ENCODE measurements at regions not wholly inside any gene's neighbourhood (a gene's known extent, or its start where the extent isn't known, plus 50 kb on each side); places are given as distances from the start of the nearest gene placed in this dataset.

GRCh38 chr6:118761645-118762044 is 110.3 kb upstream of the CEP85L start:
- no peak for DNase-seq
- Mint-ChIP-seq H3K27me3 (peaks cover 8% of the 10 kb centered on the region), H3K4me3 (no peak overlapping the region), H3K36me3 (peaks cover 2% of the 10 kb centered on the region), H3K4me1 (peaks cover 5% of the 10 kb centered on the region), H3K9me3 (no peaks in the 10 kb centered on the region), H3K27ac (no peak overlapping the region)
- CTCF ChIA-PET, result no interaction called here

GRCh38 chr6:118758946-118759345 is 107.6 kb upstream of the CEP85L start:
- peaks cover 2% of the 10 kb centered on the region for H3K36me3 Mint-ChIP-seq
- H3K4me1 Mint-ChIP-seq, result peaks cover 10% of the 10 kb centered on the region
- CTCF ChIA-PET, result no interaction called here
- peaks cover 8% of the 10 kb centered on the region for H3K27me3 Mint-ChIP-seq
- no peaks in the 10 kb centered on the region for H3K9me3 Mint-ChIP-seq
- DNase-seq, result no peak
- no peak overlapping the region for H3K4me3 Mint-ChIP-seq
- H3K27ac Mint-ChIP-seq, result no peak overlapping the region

GRCh38 chr6:118755941-118756646 is 104.7 kb upstream of the CEP85L start:
- Mint-ChIP-seq H3K27me3 (peaks cover 4% of the 10 kb centered on the region), H3K27ac (no peak overlapping the region), H3K36me3 (no peaks in the 10 kb centered on the region), H3K9me3 (no peaks in the 10 kb centered on the region), H3K4me1 (peaks cover 6% of the 10 kb centered on the region), H3K4me3 (no peak overlapping the region)
- no peak for DNase-seq
- CTCF ChIA-PET, result no interaction called here

GRCh38 chr6:118752803-118753202 is 101.4 kb upstream of the CEP85L start:
- DNase-seq, result no peak
- CTCF ChIA-PET, result no interaction called here
- Mint-ChIP-seq H3K4me3 (no peak overlapping the region), H3K36me3 (no peaks in the 10 kb centered on the region), H3K4me1 (peaks cover 13% of the 10 kb centered on the region), H3K27ac (no peak overlapping the region), H3K9me3 (no peaks in the 10 kb centered on the region), H3K27me3 (no peaks in the 10 kb centered on the region)

- H3K4me1 Mint-ChIP-seq, result peaks cover 16% of the 10 kb centered on the region
- H3K4me3 Mint-ChIP-seq, result no peak overlapping the region
- H3K27me3 Mint-ChIP-seq, result no peaks in the 10 kb centered on the region
- H3K36me3 Mint-ChIP-seq, result no peaks in the 10 kb centered on the region
- DNase-seq, result no peak
- H3K27ac Mint-ChIP-seq, result no peak overlapping the region
- CTCF ChIA-PET, result interaction anchor here (1.1 to 1.5 kb wide), 3 partner anchors 17 to 186 kb away, joined by 4 read pairs; no protein-coding TSS in a partner anchor
- no peaks in the 10 kb centered on the region for H3K9me3 Mint-ChIP-seq
Measured at GRCh38 chr6:118751072-118751471, 99.7 kb upstream of the CEP85L start.

- Mint-ChIP-seq H3K36me3 (no peaks in the 10 kb centered on the region), H3K4me3 (no peak overlapping the region), H3K4me1 (peaks cover 16% of the 10 kb centered on the region), H3K27ac (no peak overlapping the region), H3K9me3 (no peaks in the 10 kb centered on the region), H3K27me3 (peaks cover 3% of the 10 kb centered on the region)
- no peak for DNase-seq
- CTCF ChIA-PET, result interaction anchor here (1.1 to 1.5 kb wide), 3 partner anchors 16 to 185 kb away, joined by 4 read pairs; no protein-coding TSS in a partner anchor
Measured at GRCh38 chr6:118750143-118750542, 98.8 kb upstream of the CEP85L start.

GRCh38 chr6:118748311-118749062 is 97.1 kb upstream of the CEP85L start:
- H3K36me3 Mint-ChIP-seq, result no peaks in the 10 kb centered on the region

GRCh38 chr6:118746825-118747174 is 95.4 kb upstream of the CEP85L start:
- CTCF ChIA-PET, result interaction anchor here (2.0 kb wide), 1 partner anchor 30 kb away, joined by 6 read pairs; no protein-coding TSS in a partner anchor

More at GRCh38 chr6:118748311-118749062, 97.1 kb upstream of the CEP85L start:
- H3K9me3 Mint-ChIP-seq, result no peaks in the 10 kb centered on the region
- H3K27ac Mint-ChIP-seq, result no peak overlapping the region
- DNase-seq, result no peak
- H3K4me3 Mint-ChIP-seq, result no peak overlapping the region
- peaks cover 11% of the 10 kb centered on the region for H3K27me3 Mint-ChIP-seq
- CTCF ChIA-PET, result interaction anchor here (0.9 kb wide), 2 partner anchors 10 to 38 kb away, joined by 3 read pairs; no protein-coding TSS in a partner anchor
- peaks cover 16% of the 10 kb centered on the region for H3K4me1 Mint-ChIP-seq

GRCh38 chr6:118746145-118746824 is 94.9 kb upstream of the CEP85L start:
- Mint-ChIP-seq H3K27me3 (peaks cover 11% of the 10 kb centered on the region), H3K9me3 (no peaks in the 10 kb centered on the region), H3K36me3 (no peaks in the 10 kb centered on the region), H3K4me3 (no peak overlapping the region), H3K27ac (no peak overlapping the region), H3K4me1 (peaks cover 16% of the 10 kb centered on the region)
- CTCF ChIA-PET, result interaction anchor here (0.6 to 2.0 kb wide), 3 partner anchors 19 to 37 kb away, joined by 3 to 6 read pairs (median 3); no protein-coding TSS in a partner anchor
- DNase-seq, result no peak

More at GRCh38 chr6:118746825-118747174, 95.4 kb upstream of the CEP85L start:
- no peak overlapping the region for H3K27ac Mint-ChIP-seq
- peaks cover 11% of the 10 kb centered on the region for H3K27me3 Mint-ChIP-seq
- DNase-seq, result no peak
- no peaks in the 10 kb centered on the region for H3K9me3 Mint-ChIP-seq
- H3K4me3 Mint-ChIP-seq, result no peak overlapping the region
- peaks cover 16% of the 10 kb centered on the region for H3K4me1 Mint-ChIP-seq
- no peaks in the 10 kb centered on the region for H3K36me3 Mint-ChIP-seq

- no peaks in the 10 kb centered on the region for H3K9me3 Mint-ChIP-seq
- H3K36me3 Mint-ChIP-seq, result no peaks in the 10 kb centered on the region
- DNase-seq, result no peak
- peaks cover 16% of the 10 kb centered on the region for H3K4me1 Mint-ChIP-seq
- H3K27ac Mint-ChIP-seq, result no peak overlapping the region
- peaks cover 11% of the 10 kb centered on the region for H3K27me3 Mint-ChIP-seq
- CTCF ChIA-PET, result interaction anchor here (0.8 to 2.0 kb wide), 2 partner anchors 31 to 36 kb away, joined by 3 to 6 read pairs; no protein-coding TSS in a partner anchor
- H3K4me3 Mint-ChIP-seq, result no peak overlapping the region
Measured at GRCh38 chr6:118745156-118745555, 93.8 kb upstream of the CEP85L start.

- Mint-ChIP-seq H3K36me3 (no peaks in the 10 kb centered on the region), H3K9me3 (no peaks in the 10 kb centered on the region), H3K27me3 (peaks cover 11% of the 10 kb centered on the region), H3K27ac (no peak overlapping the region), H3K4me1 (peaks cover 16% of the 10 kb centered on the region), H3K4me3 (no peak overlapping the region)
- CTCF ChIA-PET, result no interaction called here
- DNase-seq, result no peak
Measured at GRCh38 chr6:118744261-118744941, 93.0 kb upstream of the CEP85L start.

- CTCF ChIA-PET, result no interaction called here
- H3K36me3 Mint-ChIP-seq, result no peaks in the 10 kb centered on the region
- peaks cover 11% of the 10 kb centered on the region for H3K27me3 Mint-ChIP-seq
- H3K4me1 Mint-ChIP-seq, result peaks cover 16% of the 10 kb centered on the region
- DNase-seq, result no peak
- no peak overlapping the region for H3K27ac Mint-ChIP-seq
- no peaks in the 10 kb centered on the region for H3K9me3 Mint-ChIP-seq
- H3K4me3 Mint-ChIP-seq, result no peak overlapping the region
Measured at GRCh38 chr6:118743746-118744145, 92.4 kb upstream of the CEP85L start.

- no peak for DNase-seq
Measured at GRCh38 chr6:118740372-118740771, 89.0 kb upstream of the CEP85L start.

More at GRCh38 chr6:118740372-118740771, 89.0 kb upstream of the CEP85L start:
- CTCF ChIA-PET, result no interaction called here
- Mint-ChIP-seq H3K27me3 (peaks cover 13% of the 10 kb centered on the region), H3K36me3 (no peaks in the 10 kb centered on the region), H3K27ac (no peak overlapping the region), H3K4me1 (peaks cover 10% of the 10 kb centered on the region), H3K4me3 (no peak overlapping the region), H3K9me3 (no peaks in the 10 kb centered on the region)
